Left ventricle myocardium inferior (tissue), 1 donor: ENCODE measurements at regions not wholly inside any gene's neighbourhood (a gene's known extent, or its start where the extent isn't known, plus 50 kb on each side); places are given as distances from the start of the nearest gene placed in this dataset.

Source experiments
- DNase-seq: peaks from one replicate; pipeline ENCODE4 v3.0.0-alpha.2; 2020
- H3K27ac ChIP-seq: fragments of 200-600 bp; replicated peaks from 2 replicates; pipeline ENCODE4 v1.8.0; 2021
- H3K27me3 ChIP-seq: fragments of 200-600 bp; 2 replicates; pipeline ENCODE4 v1.8.0; 2021; ENCODE audit warnings: low read depth
- H3K36me3 ChIP-seq: fragments of 200-600 bp; 2 replicates; pipeline ENCODE4 v1.8.0; 2021
- H3K4me1 ChIP-seq: fragments of 200-600 bp; 2 replicates; pipeline ENCODE4 v1.8.0; 2021
- H3K4me3 ChIP-seq: fragments of 200-600 bp; 2 replicates; pipeline ENCODE4 v1.8.0; 2021; ENCODE audit warnings: mild to moderate bottlenecking, moderate library complexity
- H3K9me3 ChIP-seq: fragments of 200-600 bp; replicated peaks from 2 replicates; pipeline ENCODE4 v1.8.0; 2021
- intact Hi-C: fragments of 100-400 bp; cut with micrococcal nuclease; formaldehyde crosslinking; loops from one replicate; pipeline ENCODE4 v1.11.0; 2022
- TF ChIP-seq, protein P1 (sequence below): fragments of 200-600 bp; IDR thresholded peaks from 2 replicates; pipeline ENCODE4 v1.8.0; 2021; ENCODE audit warnings: antibody characterized with exemption, mild to moderate bottlenecking, borderline replicate concordance
- donor health status: DM: no; HTN: yes; CAD: no; lungs with severe emphysema.

DNA sequence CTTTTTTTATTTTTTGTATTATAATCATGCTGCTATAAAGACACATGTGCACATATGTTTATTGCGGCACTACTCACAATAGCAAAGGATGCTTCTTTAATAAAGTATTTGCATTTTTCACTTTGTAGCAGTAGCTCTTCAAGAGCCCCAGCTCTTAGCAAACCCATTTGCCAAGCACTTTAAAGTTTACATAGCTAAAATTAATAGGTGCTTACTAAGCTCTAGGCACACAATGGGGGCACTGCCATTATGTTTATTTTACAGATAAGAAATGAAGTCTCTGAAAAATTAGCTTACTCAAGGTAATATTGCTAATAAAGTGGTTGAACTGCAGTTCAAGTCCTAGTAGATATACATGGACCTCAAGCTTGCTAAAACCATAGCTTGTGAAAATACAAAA is 230.3 kb upstream of the ARHGAP24 start:
- Histone ChIP-seq H3K27me3 (no peaks in the 10 kb centered on the region), H3K4me3 (no peak overlapping the region), H3K36me3 (no peaks in the 10 kb centered on the region), H3K4me1 (no peaks in the 10 kb centered on the region), H3K27ac (no peak overlapping the region), H3K9me3 (peaks cover 26% of the 10 kb centered on the region)
- intact Hi-C loops, result no loop called here
- TF ChIP-seq, protein P1, sequence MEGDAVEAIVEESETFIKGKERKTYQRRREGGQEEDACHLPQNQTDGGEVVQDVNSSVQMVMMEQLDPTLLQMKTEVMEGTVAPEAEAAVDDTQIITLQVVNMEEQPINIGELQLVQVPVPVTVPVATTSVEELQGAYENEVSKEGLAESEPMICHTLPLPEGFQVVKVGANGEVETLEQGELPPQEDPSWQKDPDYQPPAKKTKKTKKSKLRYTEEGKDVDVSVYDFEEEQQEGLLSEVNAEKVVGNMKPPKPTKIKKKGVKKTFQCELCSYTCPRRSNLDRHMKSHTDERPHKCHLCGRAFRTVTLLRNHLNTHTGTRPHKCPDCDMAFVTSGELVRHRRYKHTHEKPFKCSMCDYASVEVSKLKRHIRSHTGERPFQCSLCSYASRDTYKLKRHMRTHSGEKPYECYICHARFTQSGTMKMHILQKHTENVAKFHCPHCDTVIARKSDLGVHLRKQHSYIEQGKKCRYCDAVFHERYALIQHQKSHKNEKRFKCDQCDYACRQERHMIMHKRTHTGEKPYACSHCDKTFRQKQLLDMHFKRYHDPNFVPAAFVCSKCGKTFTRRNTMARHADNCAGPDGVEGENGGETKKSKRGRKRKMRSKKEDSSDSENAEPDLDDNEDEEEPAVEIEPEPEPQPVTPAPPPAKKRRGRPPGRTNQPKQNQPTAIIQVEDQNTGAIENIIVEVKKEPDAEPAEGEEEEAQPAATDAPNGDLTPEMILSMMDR, result no peak
- DNase-seq, result no peak

DNA sequence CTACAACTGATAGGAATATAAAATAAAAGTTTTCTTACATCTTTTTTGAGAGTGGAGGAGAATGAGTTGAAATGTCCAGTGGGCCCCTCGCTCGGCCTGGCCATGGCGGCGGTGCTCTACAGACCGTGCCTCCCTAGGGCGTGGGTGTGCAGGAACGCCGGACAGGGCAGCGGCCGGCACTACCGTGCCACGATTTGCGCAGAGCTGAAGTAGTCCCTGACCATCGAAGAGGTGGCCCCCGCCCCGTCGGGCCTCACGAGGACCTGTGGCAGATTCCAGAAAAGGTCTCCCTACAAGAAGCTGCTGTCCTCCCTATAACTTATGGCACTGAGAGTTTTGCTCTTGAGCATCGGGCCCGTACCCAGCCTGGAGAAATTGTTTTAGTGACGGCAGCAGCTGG is 228.9 kb upstream of the ARHGAP24 start:
- no peak overlapping the region for H3K27ac ChIP-seq
- no peak for DNase-seq
- H3K4me3 ChIP-seq, result no peak overlapping the region
- no peaks in the 10 kb centered on the region for H3K27me3 ChIP-seq
- TF ChIP-seq, protein P1, result no peak
- no peaks in the 10 kb centered on the region for H3K36me3 ChIP-seq
- no peaks in the 10 kb centered on the region for H3K4me1 ChIP-seq
- intact Hi-C loops, result no loop called here
- H3K9me3 ChIP-seq, result peaks cover 13% of the 10 kb centered on the region

DNA sequence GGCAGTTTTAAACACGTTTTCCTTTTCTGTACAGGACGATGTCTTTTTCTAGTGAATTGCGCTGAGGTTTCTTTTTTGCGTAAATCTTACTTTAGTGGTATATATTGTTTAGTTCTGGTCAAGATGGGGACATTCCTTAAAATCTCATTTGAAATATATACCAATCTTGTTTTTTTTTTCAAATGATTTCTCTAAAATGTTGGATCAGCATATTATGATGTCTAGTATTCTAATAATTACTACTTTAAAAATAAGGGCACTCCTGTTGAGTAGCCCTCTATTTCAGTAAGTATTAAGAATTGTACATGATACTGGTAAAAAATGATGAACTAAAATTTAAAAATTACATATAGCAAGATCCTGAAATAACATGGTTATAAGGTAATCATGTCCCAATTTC is 224.1 kb upstream of the ARHGAP24 start:
- no peaks in the 10 kb centered on the region for H3K4me1 ChIP-seq
- H3K9me3 ChIP-seq, result peaks cover 26% of the 10 kb centered on the region
- DNase-seq, result no peak
- no peak overlapping the region for H3K4me3 ChIP-seq
- H3K27ac ChIP-seq, result no peak overlapping the region
- H3K36me3 ChIP-seq, result no peaks in the 10 kb centered on the region
- H3K27me3 ChIP-seq, result no peaks in the 10 kb centered on the region
- TF ChIP-seq, protein P1, result no peak
- intact Hi-C loops, result no loop called here

DNA sequence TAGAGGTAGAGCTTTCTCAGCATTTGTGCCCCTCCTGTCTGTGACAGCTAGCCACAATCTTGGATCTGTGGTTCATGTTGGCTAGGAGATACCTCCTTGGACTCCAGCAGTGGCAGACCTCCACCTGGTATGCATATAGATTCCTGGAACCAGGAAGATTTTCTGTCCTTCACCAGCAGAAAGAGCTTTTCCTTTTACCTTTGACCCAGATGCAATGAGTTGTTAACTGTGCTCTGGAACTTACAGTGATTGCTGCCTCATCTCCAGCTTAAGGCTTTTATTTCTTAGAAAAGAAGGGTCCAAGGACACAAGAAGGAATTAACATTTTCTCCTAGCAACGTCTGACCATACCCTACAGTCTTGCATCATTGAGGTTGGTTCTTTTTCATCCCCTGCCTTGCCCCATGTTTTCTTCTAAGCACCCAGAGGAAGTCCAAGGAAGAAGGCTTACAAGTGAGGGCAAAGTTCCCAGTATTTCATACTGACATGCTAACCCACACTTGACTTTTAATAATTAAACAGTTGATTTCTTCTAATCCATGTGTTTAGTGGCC is 217.1 kb upstream of the ARHGAP24 start:
- peaks cover 26% of the 10 kb centered on the region for H3K9me3 ChIP-seq
- H3K36me3 ChIP-seq, result no peaks in the 10 kb centered on the region
- intact Hi-C loops, result no loop called here
- no peak overlapping the region for H3K4me3 ChIP-seq
- TF ChIP-seq, protein P1, result no peak
- H3K27me3 ChIP-seq, result no peaks in the 10 kb centered on the region
- no peaks in the 10 kb centered on the region for H3K4me1 ChIP-seq
- no peak overlapping the region for H3K27ac ChIP-seq
- DNase-seq, result no peak

DNA sequence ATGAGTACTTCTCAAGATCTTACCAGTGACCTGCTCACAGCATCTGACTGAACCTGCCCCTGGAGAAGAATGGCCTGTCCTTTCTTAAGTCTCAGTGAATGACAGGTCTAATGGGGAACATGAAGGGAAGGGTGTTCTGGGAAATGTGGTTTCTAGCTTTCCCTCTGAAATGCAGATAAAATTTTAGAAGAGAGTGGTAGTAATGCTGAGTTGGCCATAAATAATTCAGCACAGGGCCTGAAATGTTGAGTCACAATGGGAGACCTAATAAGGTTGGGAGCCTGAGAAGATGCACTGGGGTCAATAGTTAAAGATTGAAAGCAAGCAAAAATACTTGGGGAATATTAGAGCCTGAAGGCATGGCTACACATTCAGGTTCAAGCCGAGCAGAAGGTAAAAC is 214.9 kb upstream of the ARHGAP24 start:
- no peak overlapping the region for H3K4me3 ChIP-seq
- no peaks in the 10 kb centered on the region for H3K36me3 ChIP-seq
- TF ChIP-seq, protein P1, result no peak
- no peaks in the 10 kb centered on the region for H3K27me3 ChIP-seq
- intact Hi-C loops, result no loop called here
- peaks cover 5% of the 10 kb centered on the region for H3K9me3 ChIP-seq
- no peak for DNase-seq
- H3K4me1 ChIP-seq, result no peaks in the 10 kb centered on the region
- H3K27ac ChIP-seq, result no peak overlapping the region
